ENCODE measurements at regions not wholly inside any gene's neighbourhood (a gene's known extent, or its start where the extent isn't known, plus 50 kb on each side); places are given as distances from the start of the nearest gene placed in this dataset.

GRCh38 chr20:48076747-48077146 lies 291.5 kb upstream of the SULF2 start:
- ATAC-seq = no peak
- TF ChIP-seq CSRNP3 (CRISPR knock-in tag; IDR thresholded peaks at IDR 0.05) (no peak), POU6F1 (CRISPR knock-in tag; IDR thresholded peaks at IDR 0.05; ENCODE audit: borderline replicate concordance, low read depth) (no peak), ZNF8 (CRISPR knock-in tag; IDR thresholded peaks at IDR 0.05) (no peak), GLIS3 (CRISPR knock-in tag; IDR thresholded peaks at IDR 0.05) (no peak), ZFP30 (CRISPR knock-in tag; IDR thresholded peaks at IDR 0.05) (no peak), ZFP3 (CRISPR knock-in tag; IDR thresholded peaks at IDR 0.05) (no peak), PATZ1 (CRISPR knock-in tag; IDR thresholded peaks at IDR 0.05; ENCODE audit: borderline replicate concordance) (no peak), SNAI2 (CRISPR knock-in tag; IDR thresholded peaks at IDR 0.05) (no peak), ZC3H10 (CRISPR knock-in tag; IDR thresholded peaks at IDR 0.05) (no peak), CREB5 (CRISPR knock-in tag; IDR thresholded peaks at IDR 0.05; ENCODE audit: low read depth) (no peak)

- no peak for ATAC-seq
- TF ChIP-seq ARNTL (CRISPR knock-in tag; IDR thresholded peaks at IDR 0.05; ENCODE audit: borderline replicate concordance, low read depth) (no peak), BACH2 (CRISPR knock-in tag; IDR thresholded peaks at IDR 0.05; ENCODE audit: borderline replicate concordance) (no peak), CREB5 (CRISPR knock-in tag; IDR thresholded peaks at IDR 0.05; ENCODE audit: low read depth) (no peak), TOX (CRISPR knock-in tag; IDR thresholded peaks at IDR 0.05; ENCODE audit: borderline replicate concordance) (no peak)
Measured at GRCh38 chr20:48076247-48076646, 291.0 kb upstream of the SULF2 start.

- no peak; the same call in 2 of the 3 replicates for ATAC-seq
- TF ChIP-seq GLIS3 (CRISPR knock-in tag; IDR thresholded peaks at IDR 0.05) (no peak), ZNF565 (CRISPR knock-in tag; conservative IDR thresholded peaks at IDR 0.05; ENCODE audit: low read depth) (no peak), TOX (CRISPR knock-in tag; IDR thresholded peaks at IDR 0.05; ENCODE audit: borderline replicate concordance) (no peak), TCF4 (CRISPR knock-in tag; IDR thresholded peaks at IDR 0.05; ENCODE audit: borderline replicate concordance) (peak; percentile 38; the same call in 1 of the 2 replicates), SNAI2 (CRISPR knock-in tag; IDR thresholded peaks at IDR 0.05) (0 out of 2 replicates have a peak, but pooled peaks have one; percentile 36), ZFP30 (CRISPR knock-in tag; IDR thresholded peaks at IDR 0.05) (no peak)
Measured at GRCh38 chr20:48075591-48076174, 290.4 kb upstream of the SULF2 start.

- no peak for ATAC-seq
- TF ChIP-seq CSDC2 (CRISPR knock-in tag; IDR thresholded peaks at IDR 0.05) = no peak
- no peak for TF ChIP-seq TOX (CRISPR knock-in tag; IDR thresholded peaks at IDR 0.05; ENCODE audit: borderline replicate concordance)
- TF ChIP-seq SNAI2 (CRISPR knock-in tag; IDR thresholded peaks at IDR 0.05) = no peak
- TF ChIP-seq GLIS3 (CRISPR knock-in tag; IDR thresholded peaks at IDR 0.05) = no peak
- no peak for TF ChIP-seq POU6F1 (CRISPR knock-in tag; IDR thresholded peaks at IDR 0.05; ENCODE audit: borderline replicate concordance, low read depth)
- TF ChIP-seq TSHZ2 (CRISPR knock-in tag; IDR thresholded peaks at IDR 0.05) = no peak
- no peak for TF ChIP-seq ZNF8 (CRISPR knock-in tag; IDR thresholded peaks at IDR 0.05)
- no peak for TF ChIP-seq ARNTL (CRISPR knock-in tag; IDR thresholded peaks at IDR 0.05; ENCODE audit: borderline replicate concordance, low read depth)
- TF ChIP-seq ZFP3 (CRISPR knock-in tag; IDR thresholded peaks at IDR 0.05) = no peak
- TF ChIP-seq OSR1 (CRISPR knock-in tag; IDR thresholded peaks at IDR 0.05) = no peak
- no peak for TF ChIP-seq TCF4 (CRISPR knock-in tag; IDR thresholded peaks at IDR 0.05; ENCODE audit: borderline replicate concordance)
- no peak for TF ChIP-seq PATZ1 (CRISPR knock-in tag; IDR thresholded peaks at IDR 0.05; ENCODE audit: borderline replicate concordance)
Measured at GRCh38 chr20:48070991-48071652, 285.8 kb upstream of the SULF2 start.

All from SK-N-SH treated with all-trans-retinoic acid at 6 μM for 48 hours (cell line).